Middle frontal gyrus (tissue), 1 donor: ENCODE measurements at regions not wholly inside any gene's neighbourhood (a gene's known extent, or its start where the extent isn't known, plus 50 kb on each side); places are given as distances from the start of the nearest gene placed in this dataset.
"Not testable (repeated sequence)": the region's sequence is repeated elsewhere in the genome, so short reads cannot be mapped to it uniquely, and the experiment has no call there.

Source experiments
- DNase-seq: peaks from one replicate; pipeline ENCODE4 v3.0.0-alpha.2; 2015; ENCODE audit warnings: low spot score; ENCODE audit errors: extremely low spot score

DNA sequence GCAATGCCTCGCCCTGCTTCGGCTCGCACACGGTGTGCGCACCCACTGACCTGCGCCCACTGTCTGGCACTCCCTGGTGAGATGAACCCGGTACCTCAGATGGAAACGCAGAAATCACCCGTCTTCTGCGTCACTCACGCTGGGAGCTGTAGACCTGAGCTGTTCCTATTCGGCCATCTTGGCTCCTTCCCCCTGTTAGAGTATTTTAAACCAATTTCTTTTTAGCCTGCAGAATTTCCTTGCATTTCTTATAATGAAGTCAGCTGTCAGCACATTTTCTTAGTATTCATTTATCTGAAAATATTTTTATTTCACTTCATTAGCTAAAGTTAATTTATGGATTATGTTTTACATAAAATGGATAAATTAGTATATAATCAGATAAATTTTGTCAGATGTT, 288.8 kb downstream of the LIG4 start:
- DNase-seq, result not testable (repeated sequence)

DNA sequence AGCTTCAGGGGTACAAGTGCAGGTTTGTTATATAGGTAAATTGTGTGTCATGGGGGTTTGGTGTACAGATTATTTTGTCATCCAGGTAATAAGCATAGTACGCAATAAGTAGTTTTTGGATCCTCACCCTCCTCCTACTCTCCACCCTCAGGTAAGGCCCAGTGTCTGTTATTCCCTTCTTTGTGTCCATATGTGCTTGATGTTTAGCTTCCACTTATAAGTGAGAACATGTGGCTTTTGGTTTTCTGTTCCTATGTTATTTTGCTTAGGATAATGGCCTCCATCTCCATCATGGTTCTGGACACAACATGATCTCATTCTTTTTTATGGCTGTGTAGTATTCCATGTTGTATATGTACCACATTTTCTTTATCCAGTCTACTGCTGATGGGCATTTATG, 298.4 kb downstream of the LIG4 start:
- not testable (repeated sequence) for DNase-seq

DNA sequence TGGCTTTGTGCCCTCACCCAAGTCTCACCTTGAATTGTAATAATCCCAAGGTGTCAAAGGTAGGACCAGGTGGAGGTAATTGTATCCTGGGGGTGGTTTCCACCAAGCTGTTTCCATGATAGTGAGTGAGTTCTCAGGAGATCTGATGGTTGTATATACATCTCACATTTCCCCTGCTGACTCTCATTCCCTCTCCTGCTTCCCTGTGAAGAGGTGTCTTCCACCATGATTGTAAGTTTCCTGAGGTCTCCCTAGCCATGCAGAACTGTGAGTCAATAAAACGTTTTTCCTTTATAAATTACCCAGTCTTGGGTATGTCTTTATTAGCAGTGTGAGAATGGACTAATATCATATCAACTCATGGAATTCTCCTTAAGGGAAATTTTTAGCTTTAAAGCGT, 302.6 kb downstream of the LIG4 start:
- no peak for DNase-seq

DNA sequence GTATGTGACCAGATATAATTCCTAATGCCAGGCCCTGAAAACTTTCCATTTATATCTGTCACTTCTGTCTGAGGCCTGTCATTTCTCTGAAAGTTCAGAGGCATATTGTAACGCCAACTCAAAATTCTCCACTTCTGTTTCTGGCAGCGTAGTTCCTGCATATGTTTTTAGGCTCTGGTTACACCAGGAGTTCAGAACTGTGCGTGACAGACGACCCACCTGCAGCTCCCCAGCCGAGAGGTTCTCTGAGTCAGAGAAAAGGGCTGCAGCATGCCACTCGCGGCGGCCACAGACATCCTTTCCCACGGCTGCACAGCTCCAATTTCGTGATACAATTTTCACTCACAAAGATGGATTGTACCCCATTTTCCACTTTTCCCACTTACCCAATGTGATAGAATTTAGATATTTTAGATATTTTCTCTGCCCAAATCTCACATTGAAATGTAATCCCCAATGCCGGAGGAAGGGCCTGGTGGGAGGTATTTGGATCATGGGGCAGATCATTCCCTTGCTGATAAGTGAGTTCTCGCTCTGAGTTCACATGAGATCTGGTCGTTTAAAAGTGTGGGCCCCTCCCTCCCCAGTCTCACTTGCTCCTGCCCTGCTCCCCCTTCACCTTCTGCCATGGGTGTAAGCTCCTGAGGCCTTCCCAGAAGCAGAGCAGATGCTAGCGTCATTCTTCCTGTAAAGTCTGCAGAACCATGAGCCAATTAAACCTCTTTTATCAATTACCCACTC, 308.1 kb downstream of the LIG4 start:
- DNase-seq, result no peak

DNA sequence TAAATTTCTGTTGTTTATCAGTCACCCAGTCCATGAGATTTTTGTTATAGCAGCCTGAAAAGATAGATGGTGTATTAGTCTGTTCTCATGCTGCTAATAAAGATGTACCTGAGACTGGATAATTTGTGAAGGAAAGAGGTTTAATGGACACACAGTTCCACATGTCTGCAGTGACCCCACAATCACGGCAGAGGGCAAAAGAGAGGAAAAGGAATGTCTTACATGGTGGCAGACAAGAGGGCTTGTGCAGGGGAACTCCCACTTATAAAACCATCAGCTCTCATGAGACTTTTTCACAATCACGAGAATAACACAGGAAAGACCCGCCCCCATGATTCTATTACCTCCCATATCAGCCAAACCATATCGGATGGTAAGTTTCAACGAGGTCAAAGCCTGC, 309.2 kb downstream of the LIG4 start:
- DNase-seq, result no peak

DNA sequence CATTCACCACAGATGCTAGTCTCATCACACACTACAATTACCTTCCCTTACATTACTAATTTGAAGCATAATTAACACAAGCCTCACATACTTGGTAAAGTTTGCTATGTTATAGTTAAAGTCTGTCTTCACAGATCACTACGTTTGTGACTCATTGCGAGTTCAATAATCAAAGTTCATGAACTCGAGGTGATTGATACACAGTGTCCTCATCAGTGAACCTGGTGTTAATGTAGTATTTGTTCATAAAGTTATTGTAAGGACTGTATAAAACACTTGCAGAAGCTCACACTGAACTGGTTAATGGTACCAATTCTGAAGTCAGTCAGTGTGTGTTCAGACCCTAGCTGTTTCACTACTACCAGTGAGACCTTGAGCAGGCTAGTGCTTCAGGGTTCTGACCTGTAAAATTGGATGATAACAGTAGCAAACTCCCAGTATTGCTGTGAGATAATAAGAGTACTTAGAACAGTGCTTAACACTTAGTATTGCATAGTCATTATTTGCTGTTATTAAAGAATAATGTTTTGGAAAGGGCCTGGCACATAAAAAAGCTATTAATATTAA, 313.3 kb downstream of the LIG4 start:
- no peak for DNase-seq

DNA sequence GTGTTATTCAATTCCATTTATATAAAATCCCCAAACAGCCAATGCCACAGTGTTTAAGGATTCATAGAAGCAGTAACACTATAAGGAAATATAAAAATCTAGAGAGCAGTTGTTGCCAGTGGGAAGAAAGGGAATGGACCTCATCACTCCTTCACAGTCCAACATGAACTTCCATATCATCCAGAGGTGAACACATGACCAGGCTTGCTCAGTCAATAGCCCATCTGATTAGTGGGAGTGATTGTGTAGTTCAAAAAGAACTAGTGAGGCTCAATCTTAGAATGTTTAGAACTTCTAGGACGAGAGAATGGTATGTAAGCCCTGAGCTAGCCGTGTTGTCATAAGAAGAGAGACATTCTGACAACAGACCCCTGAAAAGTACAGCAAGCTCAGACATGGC, 314.1 kb downstream of the LIG4 start:
- no peak for DNase-seq

DNA sequence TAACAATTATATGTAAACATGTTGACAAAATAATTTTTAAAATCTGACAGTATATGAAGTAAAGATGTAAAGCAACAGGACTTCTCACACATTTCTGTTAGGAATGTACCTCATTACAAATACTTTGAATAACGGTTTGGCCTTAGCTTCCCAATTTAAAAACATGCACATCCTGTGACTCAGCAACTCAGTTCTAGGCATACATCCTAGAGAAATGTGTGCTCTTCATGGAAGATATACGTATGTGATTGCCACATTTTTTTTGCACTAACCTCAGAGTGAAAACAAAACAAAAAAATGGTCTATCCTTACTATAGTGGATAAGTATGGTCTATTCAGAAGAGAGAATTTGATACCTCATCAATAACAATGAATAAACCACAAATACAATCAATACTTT, 314.6 kb downstream of the LIG4 start:
- DNase-seq, result no peak

DNA sequence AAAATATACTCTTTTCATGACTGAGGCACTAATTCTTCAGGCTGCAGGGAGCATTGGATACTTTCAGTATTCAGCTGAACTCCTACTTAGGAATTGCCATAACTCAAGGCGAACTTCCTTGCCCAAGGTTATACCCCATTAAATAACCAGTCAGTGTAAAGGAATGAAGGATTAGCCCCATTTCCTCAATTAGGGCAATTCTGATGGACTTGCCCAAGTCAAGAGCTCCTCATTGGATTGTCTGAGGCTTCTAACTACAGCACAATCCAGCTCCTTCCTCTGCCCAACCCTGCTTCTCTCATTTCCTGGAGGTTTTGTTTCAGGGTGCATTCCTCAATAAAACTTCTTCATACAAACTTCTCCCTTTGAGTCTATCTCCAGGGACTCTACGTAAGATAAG, 329.2 kb downstream of the LIG4 start:
- DNase-seq, result no peak

DNA sequence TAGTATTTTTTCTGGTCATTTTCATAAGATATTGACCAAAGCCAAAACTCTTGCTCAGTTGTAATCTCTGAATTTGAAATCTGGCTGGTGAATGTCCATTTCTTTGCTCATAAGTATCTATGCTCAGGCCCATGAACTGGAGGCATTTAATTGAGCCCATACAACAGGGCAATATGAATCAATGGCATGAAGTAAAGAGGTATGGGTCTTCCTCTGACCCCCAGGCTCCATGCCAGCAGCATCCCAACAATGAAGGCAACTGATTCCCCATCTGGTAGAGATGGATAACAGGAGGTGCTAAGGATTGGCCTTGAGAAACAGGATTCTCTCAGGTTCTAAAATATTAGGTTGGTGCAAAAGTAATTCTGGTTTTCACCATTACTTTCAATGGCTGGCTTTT, 330.8 kb downstream of the LIG4 start:
- DNase-seq, result no peak

DNA sequence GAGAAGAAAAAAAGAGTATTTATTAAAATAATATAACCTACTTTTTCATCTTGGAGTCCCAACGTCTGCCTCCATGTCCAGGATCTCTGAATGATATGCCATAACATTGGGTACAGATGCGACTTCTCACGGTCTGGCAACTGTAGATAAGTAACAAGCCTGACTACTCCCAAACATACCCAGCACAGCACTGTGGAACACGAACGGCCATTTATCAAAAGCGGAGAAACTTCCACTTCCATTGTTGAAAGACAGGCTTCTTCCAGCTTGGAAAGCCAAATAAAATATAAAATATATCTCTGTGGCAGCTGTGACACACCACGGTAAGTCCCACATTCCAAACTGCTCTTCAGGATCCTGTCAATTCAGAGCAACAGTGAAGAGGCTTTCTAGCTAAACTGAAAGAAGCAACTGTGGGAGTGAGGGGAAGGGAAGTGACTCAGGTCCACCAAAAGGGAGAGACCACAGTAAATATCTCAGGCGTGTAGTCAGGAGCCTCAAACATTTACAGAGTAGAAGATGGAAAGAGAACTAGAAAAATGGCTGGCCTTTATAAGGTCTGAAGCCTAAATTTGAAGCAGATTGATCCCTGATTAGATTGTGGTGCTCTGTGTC, 331.7 kb downstream of the LIG4 start:
- no peak for DNase-seq

DNA sequence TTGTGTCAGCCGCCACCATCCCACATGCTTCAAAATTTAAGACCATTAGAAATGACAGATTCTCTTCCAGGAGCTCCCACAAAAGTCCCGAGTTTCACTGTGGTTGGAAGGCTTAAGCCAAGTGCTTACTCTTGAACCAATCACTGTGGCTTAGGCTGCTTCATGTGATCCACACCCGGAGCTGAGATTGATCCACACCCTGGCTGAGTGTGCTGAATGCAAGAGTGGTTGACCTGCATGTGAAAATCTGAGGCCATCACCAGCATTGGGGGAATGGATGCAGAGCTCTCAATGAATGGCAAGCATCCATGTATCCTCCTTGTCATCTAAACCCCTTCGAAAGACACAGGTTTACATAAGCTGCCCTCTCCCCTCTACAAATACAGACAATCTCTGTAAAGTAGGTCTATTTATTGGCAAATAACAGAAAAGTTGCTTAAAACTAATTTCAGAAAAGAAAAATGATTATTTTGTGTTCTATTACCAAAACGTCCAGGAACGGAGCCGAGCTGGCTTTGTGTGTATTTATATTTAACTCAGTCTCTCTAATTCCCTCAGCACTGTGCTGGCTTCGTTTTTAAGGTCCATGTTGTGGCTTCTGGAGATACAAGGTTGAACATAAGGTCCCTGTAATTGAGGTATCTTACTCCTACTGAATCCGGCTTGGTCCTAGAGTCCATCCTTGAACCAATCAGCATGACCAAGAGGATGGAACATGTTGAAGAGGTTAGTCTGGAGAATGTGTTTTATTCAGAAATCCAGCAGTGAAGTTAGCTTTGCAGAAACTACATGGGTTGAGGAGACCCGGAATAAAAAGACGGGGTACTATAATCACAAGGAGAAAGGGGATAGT, 332.4 kb downstream of the LIG4 start:
- no peak for DNase-seq

DNA sequence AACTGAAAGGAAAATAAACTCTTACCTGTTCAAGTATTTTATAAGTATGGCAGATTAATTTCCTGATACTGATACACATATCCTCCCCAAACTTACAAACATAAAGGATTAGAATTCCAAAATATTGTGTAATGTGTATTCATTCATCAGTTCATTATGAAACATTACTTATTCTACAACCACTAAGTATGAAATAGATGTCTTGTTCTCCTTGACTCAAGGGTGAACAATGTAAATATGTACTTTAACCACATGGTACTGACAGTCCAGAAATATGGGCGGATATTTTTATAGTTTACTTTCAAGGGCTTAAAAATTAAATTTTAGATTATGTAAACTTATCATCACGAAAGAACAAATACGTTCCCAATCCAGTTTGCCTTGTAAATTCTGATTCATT, 334.0 kb downstream of the LIG4 start:
- DNase-seq, result no peak

DNA sequence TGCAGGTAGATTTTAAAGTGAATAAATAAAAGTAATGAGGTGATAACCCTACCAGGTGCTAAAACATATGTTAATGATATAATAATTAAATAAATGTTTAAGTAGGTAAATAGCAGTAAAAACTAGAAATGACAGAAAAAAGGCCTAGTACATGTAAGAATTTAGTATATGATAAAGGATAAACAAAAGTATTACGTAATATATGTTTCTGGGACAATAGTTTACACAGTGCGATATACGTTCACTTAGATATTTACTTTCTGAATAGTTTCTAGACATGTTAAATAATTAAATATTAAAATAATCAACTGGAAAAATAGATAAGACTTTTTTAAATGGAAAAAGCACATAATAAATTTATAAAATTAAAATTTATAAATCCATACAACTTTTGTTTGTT, 340.9 kb downstream of the LIG4 start:
- DNase-seq, result no peak

DNA sequence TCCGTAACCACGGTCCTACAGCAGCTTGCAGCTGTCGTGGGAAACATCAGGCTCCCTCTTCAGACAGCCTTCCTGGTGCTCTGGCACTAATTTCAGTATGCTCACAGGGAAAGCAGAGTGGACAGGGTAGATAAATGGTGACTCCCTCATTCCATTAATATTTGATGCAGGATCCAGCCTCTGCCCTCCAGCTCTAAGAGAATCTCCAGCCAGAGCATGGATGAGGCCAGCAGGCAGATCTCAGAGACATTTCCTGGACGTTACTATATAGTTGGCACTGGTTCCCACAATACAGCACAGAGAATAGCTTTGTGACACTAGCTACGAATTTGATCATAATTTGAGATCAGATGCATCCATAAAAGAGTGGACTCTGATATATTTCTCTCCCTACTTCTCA, 341.4 kb downstream of the LIG4 start:
- no peak for DNase-seq

DNA sequence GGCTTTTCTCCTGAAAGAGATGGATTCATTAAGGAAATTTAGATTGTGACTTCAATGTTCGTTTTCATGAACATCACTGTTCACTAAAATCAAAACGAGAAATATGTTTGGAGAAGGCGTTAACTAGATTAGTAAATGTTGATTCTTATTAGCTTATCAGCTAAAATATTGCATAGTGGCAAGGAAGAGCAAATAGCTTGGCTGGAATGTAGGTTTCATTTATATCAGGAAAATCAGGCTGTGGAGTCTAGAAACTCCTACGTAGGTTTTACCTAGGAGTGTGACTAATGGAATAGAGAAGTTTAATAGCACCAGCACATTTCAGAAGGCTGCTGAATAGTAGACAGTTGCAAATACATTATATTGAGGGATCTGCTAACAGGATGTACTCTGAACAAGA, 344.9 kb downstream of the LIG4 start:
- DNase-seq, result no peak

DNA sequence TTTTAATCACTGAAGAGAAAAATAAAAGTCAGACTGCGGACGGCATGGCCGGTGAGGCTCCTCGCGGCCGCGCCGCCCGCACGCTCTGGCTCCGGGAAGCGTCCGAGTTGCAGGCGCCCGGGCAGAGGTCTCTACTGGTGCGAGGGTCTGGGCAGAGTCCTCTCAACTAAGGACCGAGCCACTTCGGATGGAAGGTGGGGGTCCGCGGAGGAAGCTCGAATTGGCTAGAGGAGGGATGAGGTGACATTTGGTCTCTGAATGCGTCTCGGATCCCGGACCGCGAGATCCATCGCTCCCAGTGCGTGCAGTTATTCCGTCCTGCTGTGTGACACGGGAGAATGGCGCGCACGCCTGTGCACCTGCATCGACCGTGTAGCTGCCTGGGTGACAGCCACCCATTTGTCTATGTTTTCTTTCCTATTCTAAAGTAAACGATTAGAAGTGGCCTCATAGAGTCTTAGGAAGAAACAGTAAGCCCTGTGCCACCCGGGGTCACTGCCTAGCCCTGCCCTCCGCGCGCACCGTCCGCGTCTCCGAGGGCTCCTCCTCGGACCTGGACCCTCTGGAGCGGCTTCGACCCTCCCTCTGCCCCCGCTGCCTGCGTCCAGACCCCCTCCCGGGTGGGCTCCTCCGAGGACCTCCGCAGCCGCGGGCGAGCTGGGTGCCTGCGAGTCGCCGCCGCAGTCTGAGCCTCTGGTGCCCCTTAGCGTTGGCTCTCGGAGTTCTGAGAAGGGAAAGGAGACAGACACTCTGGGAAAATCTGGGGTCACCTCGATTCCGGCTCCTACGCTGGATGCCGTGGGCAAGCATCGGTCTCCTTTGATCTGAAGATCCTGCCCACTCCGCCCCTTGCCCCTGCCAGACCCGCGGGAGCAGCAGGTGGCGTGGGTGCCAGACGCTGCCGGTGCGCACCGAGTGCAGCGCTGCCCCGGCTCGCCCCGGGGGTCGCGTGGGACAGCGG, 347.4 kb downstream of the LIG4 start:
- DNase-seq, result no peak

DNA sequence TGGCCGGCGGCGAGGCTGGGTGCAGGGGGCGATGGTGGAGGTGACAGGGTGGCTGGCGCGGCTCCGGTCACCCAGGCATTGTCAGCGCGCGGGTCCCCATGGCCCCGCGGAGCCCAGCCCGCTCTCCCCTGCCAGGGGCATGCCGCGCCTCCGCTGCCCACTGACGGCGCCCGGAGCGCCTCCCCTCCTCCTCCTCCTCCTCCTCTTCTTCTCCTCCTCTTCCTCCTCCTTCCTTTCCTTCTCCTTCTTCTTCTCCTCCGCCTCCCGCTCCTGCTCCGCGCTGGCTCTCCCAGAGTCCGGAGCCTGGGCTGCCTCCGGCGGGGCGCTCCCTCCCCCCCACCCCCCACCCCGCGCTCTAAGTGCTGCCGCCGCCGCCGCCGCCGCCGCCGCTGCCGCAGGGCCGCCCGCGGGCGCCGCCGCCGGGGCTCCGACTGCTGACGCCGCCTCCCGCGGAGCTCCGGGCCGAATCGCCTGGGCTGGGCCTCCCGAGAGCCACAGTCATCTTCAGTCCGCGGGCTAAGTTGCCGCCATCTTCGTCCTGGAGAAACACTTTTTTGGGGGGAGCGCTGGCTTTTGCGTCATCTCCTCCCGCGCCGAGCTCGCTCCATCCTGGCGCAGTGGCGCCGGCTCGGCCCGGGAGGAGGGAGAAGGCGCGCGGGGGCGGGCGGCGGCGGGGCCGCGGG, 348.3 kb downstream of the LIG4 start:
- DNase-seq, result no peak

DNA sequence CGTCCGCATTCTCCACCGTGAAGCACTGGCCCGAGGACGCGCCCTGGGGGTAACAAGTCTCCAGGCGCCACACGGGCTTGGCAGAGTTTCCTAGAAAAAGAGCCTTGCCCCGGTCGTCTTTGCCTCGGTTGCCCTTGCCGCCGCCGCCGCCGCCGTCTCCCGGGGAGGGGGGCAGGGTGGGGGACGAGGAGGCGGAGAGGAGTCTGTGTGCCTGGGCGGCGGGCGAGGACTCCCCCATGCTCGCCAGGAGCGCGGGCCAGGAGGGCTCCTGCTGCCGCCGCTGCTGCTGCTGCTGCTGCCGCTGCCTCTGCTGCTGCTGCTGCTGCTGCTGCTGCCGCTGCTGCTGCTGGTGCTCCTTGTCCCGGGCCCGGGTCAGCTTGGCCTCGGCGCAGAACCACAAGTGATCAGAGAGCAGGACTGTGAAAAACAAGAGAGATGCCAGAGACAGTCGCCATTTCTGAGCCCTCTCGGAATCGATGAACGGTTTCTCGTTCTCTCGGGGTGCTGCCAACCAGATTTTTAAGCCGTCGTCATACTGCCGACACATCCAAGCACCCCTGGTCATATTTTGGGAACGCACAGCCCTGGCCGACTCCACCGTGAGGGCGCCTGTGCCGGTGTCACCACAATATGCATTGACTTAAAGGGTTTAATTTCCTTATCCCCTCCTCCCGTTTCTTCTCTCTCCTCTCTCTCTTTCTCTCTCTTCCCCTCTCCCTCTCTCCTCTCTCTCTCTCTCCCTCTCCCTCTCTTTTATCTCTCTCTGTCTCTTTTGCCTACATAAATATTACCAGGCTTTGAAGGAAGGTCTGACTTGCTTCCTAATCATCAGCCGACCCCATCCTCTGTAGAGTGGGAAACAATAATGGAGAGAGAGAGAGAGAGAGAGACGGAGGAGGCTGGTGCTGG, 349.1 kb downstream of the LIG4 start:
- DNase-seq, result no peak
